ENCODE measurements at regions not wholly inside any gene's neighbourhood (a gene's known extent, or its start where the extent isn't known, plus 50 kb on each side); places are given as distances from the start of the nearest gene placed in this dataset.

DNA sequence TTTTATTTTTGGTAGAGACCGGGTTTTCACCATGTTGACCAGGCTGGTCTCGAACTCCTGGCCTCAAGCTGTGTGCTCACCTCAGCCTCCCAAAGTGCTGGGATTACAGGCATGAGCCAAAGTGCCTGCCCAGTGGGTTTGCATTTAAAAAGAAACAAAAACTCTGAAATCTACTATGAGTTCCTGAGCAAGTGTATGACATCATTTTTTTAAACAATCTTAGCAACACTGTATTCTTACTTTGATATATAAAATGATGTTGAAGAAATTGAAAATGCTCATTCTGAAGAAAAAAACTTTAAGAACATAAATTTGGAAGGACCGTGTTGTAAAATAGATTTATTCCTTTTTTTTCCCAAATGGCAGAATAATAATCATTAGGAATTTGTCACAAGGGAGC, 1199.7 kb downstream of the DIAPH3 start:
- TF ChIP-seq, protein P1, sequence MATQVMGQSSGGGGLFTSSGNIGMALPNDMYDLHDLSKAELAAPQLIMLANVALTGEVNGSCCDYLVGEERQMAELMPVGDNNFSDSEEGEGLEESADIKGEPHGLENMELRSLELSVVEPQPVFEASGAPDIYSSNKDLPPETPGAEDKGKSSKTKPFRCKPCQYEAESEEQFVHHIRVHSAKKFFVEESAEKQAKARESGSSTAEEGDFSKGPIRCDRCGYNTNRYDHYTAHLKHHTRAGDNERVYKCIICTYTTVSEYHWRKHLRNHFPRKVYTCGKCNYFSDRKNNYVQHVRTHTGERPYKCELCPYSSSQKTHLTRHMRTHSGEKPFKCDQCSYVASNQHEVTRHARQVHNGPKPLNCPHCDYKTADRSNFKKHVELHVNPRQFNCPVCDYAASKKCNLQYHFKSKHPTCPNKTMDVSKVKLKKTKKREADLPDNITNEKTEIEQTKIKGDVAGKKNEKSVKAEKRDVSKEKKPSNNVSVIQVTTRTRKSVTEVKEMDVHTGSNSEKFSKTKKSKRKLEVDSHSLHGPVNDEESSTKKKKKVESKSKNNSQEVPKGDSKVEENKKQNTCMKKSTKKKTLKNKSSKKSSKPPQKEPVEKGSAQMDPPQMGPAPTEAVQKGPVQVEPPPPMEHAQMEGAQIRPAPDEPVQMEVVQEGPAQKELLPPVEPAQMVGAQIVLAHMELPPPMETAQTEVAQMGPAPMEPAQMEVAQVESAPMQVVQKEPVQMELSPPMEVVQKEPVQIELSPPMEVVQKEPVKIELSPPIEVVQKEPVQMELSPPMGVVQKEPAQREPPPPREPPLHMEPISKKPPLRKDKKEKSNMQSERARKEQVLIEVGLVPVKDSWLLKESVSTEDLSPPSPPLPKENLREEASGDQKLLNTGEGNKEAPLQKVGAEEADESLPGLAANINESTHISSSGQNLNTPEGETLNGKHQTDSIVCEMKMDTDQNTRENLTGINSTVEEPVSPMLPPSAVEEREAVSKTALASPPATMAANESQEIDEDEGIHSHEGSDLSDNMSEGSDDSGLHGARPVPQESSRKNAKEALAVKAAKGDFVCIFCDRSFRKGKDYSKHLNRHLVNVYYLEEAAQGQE (IDR thresholded peaks at IDR 0.05; ENCODE audit: insufficient read depth in 1 of 2, low read depth in 2 of 2, low read length in 2 of 2), result no peak
- no peak for TF ChIP-seq TAF1 (IDR thresholded peaks at IDR 0.05; ENCODE audit: borderline replicate concordance, insufficient read depth, low read length)
